WTC11 (cell line): ENCODE measurements at regions not wholly inside any gene's neighbourhood (a gene's known extent, or its start where the extent isn't known, plus 50 kb on each side); places are given as distances from the start of the nearest gene placed in this dataset.

Source experiments
- ATAC-seq: fragments of 200-7000 bp; cut with Tn5 transposase; 2 replicates; pipeline ENCODE4 v1.10.0; 2021; ENCODE audit warnings: mild to moderate bottlenecking, moderate library complexity
- CTCF ChIA-PET: fragments of 300-600 bp; sonication (Branson Sonifier 250); formaldehyde crosslinking; loops from one replicate; lab custom pipeline; 2021; ENCODE audit warnings: antibody characterized with exemption; lab: Charles Lee
- POLR2A ChIA-PET: fragments of 350-600 bp; sonication (Branson Sonifier 250); formaldehyde crosslinking; loops from one replicate; lab custom pipeline; 2021; ENCODE audit warnings: antibody characterized with exemption; lab: Charles Lee
- DNase-seq: peaks from one replicate; pipeline ENCODE4 v3.0.0; 2021; ENCODE audit warnings: low spot score
- H3K27ac Mint-ChIP-seq: 2 replicates; pipeline ENCODE4 v1.8.0; 2021; ENCODE audit warnings: mixed read lengths
- H3K27me3 Mint-ChIP-seq: 2 replicates; pipeline ENCODE4 v1.8.0; 2021; ENCODE audit warnings: low read depth, mild to moderate bottlenecking, moderate library complexity, mixed read lengths
- H3K36me3 Mint-ChIP-seq: 2 replicates; pipeline ENCODE4 v1.8.0; 2021; ENCODE audit warnings: mixed read lengths
- H3K4me1 Mint-ChIP-seq: 2 replicates; pipeline ENCODE4 v1.8.0; 2022; ENCODE audit warnings: mixed read lengths
- H3K4me3 Mint-ChIP-seq: 2 replicates; pipeline ENCODE4 v1.8.0; 2021; ENCODE audit warnings: mild to moderate bottlenecking, moderate library complexity, mixed read lengths
- H3K9me3 Mint-ChIP-seq: 2 replicates; pipeline ENCODE4 v1.8.0; 2021; ENCODE audit warnings: mixed read lengths
- AFF4 ChIP-seq: sonication (generic); formaldehyde crosslinking; IDR thresholded peaks from 2 replicates; pipeline ENCODE4 v1.8.1; 2023; ENCODE audit warnings: mild to moderate bottlenecking, missing genetic modification reagents, borderline replicate concordance
- CDX4 ChIP-seq: fragments of 250-450 bp; sonication (Bioruptor Pico); IDR thresholded peaks from 2 replicates; pipeline ENCODE4 v1.9.0; 2021; ENCODE audit warnings: moderate library complexity, mild to moderate bottlenecking, inconsistent platforms, borderline replicate concordance
- CTCF ChIP-seq: fragments of 200-600 bp; IDR thresholded peaks from 2 replicates; pipeline ENCODE4 v1.8.0; 2022; ENCODE audit warnings: antibody characterized with exemption
- E2F1 ChIP-seq: sonication (generic); formaldehyde crosslinking; IDR thresholded peaks from 2 replicates; pipeline ENCODE4 v1.8.0; 2022; ENCODE audit warnings: mild to moderate bottlenecking, missing genetic modification reagents
- ELF4 ChIP-seq: sonication (generic); formaldehyde crosslinking; IDR thresholded peaks from 2 replicates; pipeline ENCODE4 v1.8.1; 2022; ENCODE audit warnings: low read depth, mild to moderate bottlenecking, moderate library complexity, missing genetic modification reagents
- EMX1 ChIP-seq: fragments of 250-450 bp; sonication (Bioruptor Pico); IDR thresholded peaks from 2 replicates; pipeline ENCODE4 v1.8.0; 2021; ENCODE audit warnings: mild to moderate bottlenecking
- ERG ChIP-seq: fragments of 250-450 bp; sonication (Bioruptor Pico); IDR thresholded peaks from 2 replicates; pipeline ENCODE4 v1.8.0; 2021; ENCODE audit warnings: mild to moderate bottlenecking
- FOXP4 ChIP-seq: sonication (generic); formaldehyde crosslinking; IDR thresholded peaks from 2 replicates; pipeline ENCODE4 v1.8.0; 2022; ENCODE audit warnings: mild to moderate bottlenecking, missing genetic modification reagents
- MXD4 ChIP-seq: fragments of 250-450 bp; sonication (Bioruptor Pico); IDR thresholded peaks from 2 replicates; pipeline ENCODE4 v1.8.0; 2021; ENCODE audit warnings: mild to moderate bottlenecking, moderate library complexity, borderline replicate concordance
- OVOL2 ChIP-seq: fragments of 250-450 bp; sonication (Bioruptor Pico); IDR thresholded peaks from 2 replicates; pipeline ENCODE4 v1.9.0; 2021; ENCODE audit warnings: mild to moderate bottlenecking, borderline replicate concordance
- PREB ChIP-seq: sonication (generic); formaldehyde crosslinking; IDR thresholded peaks from 2 replicates; pipeline ENCODE4 v1.8.1; 2022; ENCODE audit warnings: mild to moderate bottlenecking, missing genetic modification reagents, moderate library complexity, borderline replicate concordance
- RELA ChIP-seq: sonication (generic); formaldehyde crosslinking; IDR thresholded peaks from 2 replicates; pipeline ENCODE4 v1.8.1; 2022; ENCODE audit warnings: missing genetic modification reagents, mild to moderate bottlenecking, borderline replicate concordance
- SP1 ChIP-seq: sonication (generic); formaldehyde crosslinking; conservative IDR thresholded peaks from 2 replicates; pipeline ENCODE4 v1.8.1; 2022; ENCODE audit warnings: missing genetic modification reagents
- ZNF281 ChIP-seq: sonication (generic); formaldehyde crosslinking; IDR thresholded peaks from 2 replicates; pipeline ENCODE4 v1.8.0; 2023; ENCODE audit warnings: mild to moderate bottlenecking, missing genetic modification reagents

GRCh38 chr7:52289247-52289646 is 746.2 kb upstream of the POM121L12 start:
- H3K27me3 Mint-ChIP-seq: no peaks in the 10 kb centered on the region
- no peak overlapping the region for H3K27ac Mint-ChIP-seq
- no peak for ATAC-seq
- CTCF ChIA-PET: no interaction called here
- 0 out of 2 replicates have a peak, but pooled peaks cover 2% of the 10 kb centered on the region for H3K4me1 Mint-ChIP-seq
- no peak for DNase-seq
- H3K36me3 Mint-ChIP-seq: 0 out of 2 replicates have a peak, but pooled peaks cover 2% of the 10 kb centered on the region
- POLR2A ChIA-PET: no interaction called here
- H3K9me3 Mint-ChIP-seq: peaks cover 2% of the 10 kb centered on the region; the same call in 1 of the 2 replicates
- no peak overlapping the region for H3K4me3 Mint-ChIP-seq
- TF ChIP-seq ERG (CRISPR knock-in tag) (no peak), FOXP4 (CRISPR knock-in tag) (no peak), MXD4 (CRISPR knock-in tag) (no peak), RELA (CRISPR knock-in tag) (no peak), EMX1 (CRISPR knock-in tag) (no peak), E2F1 (CRISPR knock-in tag) (no peak), CDX4 (no peak), OVOL2 (CRISPR knock-in tag) (no peak), CTCF (no peak), ZNF281 (CRISPR knock-in tag) (no peak), ELF4 (no peak), PREB (CRISPR knock-in tag) (no peak), SP1 (CRISPR knock-in tag) (no peak), AFF4 (CRISPR knock-in tag) (no peak)
